OCI-LY7 (cell line): ENCODE measurements at regions not wholly inside any gene's neighbourhood (a gene's known extent, or its start where the extent isn't known, plus 50 kb on each side); places are given as distances from the start of the nearest gene placed in this dataset.

ENCODE experiments used
- BruUV-seq: library from RNA; stranded (reverse); fragments of 400-500 nt; replicated peaks from 2 replicates; lab custom pipeline; 2021; lab: Mats Ljungman, UMichigan
- CTCF ChIA-PET: fragments of 300-600 bp; sonication (Branson Sonifier 250); formaldehyde crosslinking; loops from one replicate; lab custom pipeline; 2022; ENCODE audit warnings: antibody characterized with exemption; ENCODE audit not compliant: unreplicated experiment; lab: Charles Lee
- POLR2A ChIA-PET: fragments of 300-600 bp; sonication (Branson Sonifier 250); formaldehyde crosslinking; loops from one replicate; lab custom pipeline; 2022; ENCODE audit warnings: antibody characterized with exemption; lab: Charles Lee
- DNase-seq: peaks from one replicate; pipeline ENCODE4 v3.0.0-alpha.2; 2015; ENCODE audit warnings: low spot score
- H2AFZ ChIP-seq: fragments of 200-600 bp; sonication (generic), shearing (Covaris generic); 2 replicates; pipeline ENCODE4 v1.6.1; 2014; ENCODE audit warnings: mild to moderate bottlenecking, antibody characterized with exemption, low read length, moderate library complexity
- H3K27ac ChIP-seq: fragments of 200-600 bp; sonication (generic); 2 replicates; pipeline ENCODE4 v1.5.1; 2014; ENCODE audit warnings: mixed run types, low read depth, mild to moderate bottlenecking, moderate library complexity, low read length, inconsistent platforms; ENCODE audit not compliant: poor library complexity, severe bottlenecking
- H3K36me3 ChIP-seq: fragments of 200-600 bp; sonication (generic); 2 replicates; pipeline ENCODE4 v1.6.1; 2014; ENCODE audit warnings: mild to moderate bottlenecking, antibody characterized with exemption, low read length, moderate library complexity, mixed read lengths; ENCODE audit not compliant: insufficient read depth
- H3K4me1 ChIP-seq: fragments of 200-600 bp; sonication (generic); 2 replicates; pipeline ENCODE4 v1.5.1; 2014; ENCODE audit warnings: mild to moderate bottlenecking, low read length; ENCODE audit not compliant: insufficient read depth, poor library complexity, severe bottlenecking
- H3K4me2 ChIP-seq: fragments of 200-600 bp; sonication (generic); 2 replicates; pipeline ENCODE4 v1.6.1; 2014; ENCODE audit warnings: mild to moderate bottlenecking, low read length
- H3K4me3 ChIP-seq: fragments of 200-600 bp; sonication (generic); 2 replicates; pipeline ENCODE4 v1.5.1; 2014; ENCODE audit warnings: mild to moderate bottlenecking, low read depth, low read length; ENCODE audit not compliant: poor library complexity, severe bottlenecking
- H3K79me2 ChIP-seq: fragments of 200-600 bp; sonication (generic); 2 replicates; pipeline ENCODE4 v1.6.1; 2016; ENCODE audit warnings: low read depth, mild to moderate bottlenecking, low read length, moderate library complexity, mixed read lengths; ENCODE audit not compliant: insufficient read depth
- H3K9me2 ChIP-seq: fragments of 200-600 bp; sonication (generic); 2 replicates; pipeline ENCODE4 v1.6.1; 2016; ENCODE audit warnings: mild to moderate bottlenecking, low read length, mixed read lengths; ENCODE audit not compliant: insufficient read depth
- H3K9me3 ChIP-seq: fragments of 200-600 bp; sonication (generic); 2 replicates; pipeline ENCODE4 v1.6.1; 2014; ENCODE audit warnings: mild to moderate bottlenecking, mixed run types, low read length, mixed read lengths
- H4K20me1 ChIP-seq: fragments of 200-600 bp; sonication (generic); 2 replicates; pipeline ENCODE4 v1.6.1; 2014; ENCODE audit warnings: mild to moderate bottlenecking, antibody characterized with exemption, low read length, moderate library complexity, mixed read lengths; ENCODE audit not compliant: insufficient read depth
- CTCF ChIP-seq: fragments of 200-600 bp; sonication (generic); conservative IDR thresholded peaks from 2 replicates; pipeline ENCODE4 v1.5.1; 2014; ENCODE audit warnings: mild to moderate bottlenecking, antibody characterized with exemption, low read length, moderate library complexity, mixed read lengths
- EZH2phosphoT487 ChIP-seq: fragments of 200-600 bp; sonication (generic); IDR thresholded peaks from 2 replicates; pipeline ENCODE4 v1.6.1; 2018; ENCODE audit warnings: low read depth, borderline replicate concordance, mild to moderate bottlenecking, mixed run types, antibody characterized with exemption, low read length, moderate library complexity, mixed read lengths
- intact Hi-C: fragments of 100-400 bp; cut with micrococcal nuclease; formaldehyde crosslinking; loops from one replicate; pipeline ENCODE4 v1.10.0; 2022; ENCODE audit not compliant: unreplicated experiment

DNA sequence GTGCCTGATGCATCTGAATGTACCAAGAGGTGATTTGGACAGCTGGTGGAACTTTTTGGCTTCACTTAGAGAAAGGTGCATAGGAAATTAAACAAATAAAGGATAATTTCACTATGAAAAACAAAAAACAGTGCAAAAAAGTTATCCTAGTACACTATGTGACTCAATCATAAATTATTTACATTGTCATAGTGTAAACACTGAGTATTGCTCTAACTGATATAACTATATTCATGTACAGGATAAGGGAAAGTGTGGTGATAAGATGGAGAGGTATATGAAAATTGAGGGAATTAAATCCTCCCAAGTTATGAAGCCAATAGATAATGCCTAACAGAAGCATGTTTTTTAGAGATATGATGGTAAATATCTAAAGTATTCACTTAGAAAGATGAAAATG is 50.2 kb upstream of the CPNE4 start:
- POLR2A ChIA-PET, result no interaction called here
- Histone ChIP-seq H3K4me1 (no peaks in the 10 kb centered on the region), H2AFZ (no peak overlapping the region), H3K36me3 (no peaks in the 10 kb centered on the region), H3K79me2 (no peaks in the 10 kb centered on the region), H3K4me3 (no peak overlapping the region), H3K9me2 (no peaks in the 10 kb centered on the region), H3K9me3 (no peaks in the 10 kb centered on the region), H4K20me1 (no peaks in the 10 kb centered on the region), H3K27ac (no peak overlapping the region), H3K4me2 (no peak overlapping the region)
- TF ChIP-seq CTCF (no peak), EZH2phosphoT487 (no peak)
- no peak for DNase-seq
- intact Hi-C loops, result no loop called here
- no TSS peak for BruUV-seq
- CTCF ChIA-PET, result no interaction called here

GRCh38 chr3:132087356-132087755 is 52.5 kb upstream of the CPNE4 start:
- no peak for DNase-seq
- ChIA-PET CTCF (no interaction called here), POLR2A (no interaction called here)
- Histone ChIP-seq H3K4me2 (no peak overlapping the region), H3K27ac (no peak overlapping the region), H3K9me2 (no peaks in the 10 kb centered on the region), H3K4me3 (no peak overlapping the region), H3K36me3 (no peaks in the 10 kb centered on the region), H4K20me1 (no peaks in the 10 kb centered on the region), H3K79me2 (no peaks in the 10 kb centered on the region), H3K9me3 (no peaks in the 10 kb centered on the region), H2AFZ (no peak overlapping the region), H3K4me1 (no peaks in the 10 kb centered on the region)
- BruUV-seq, result no TSS peak
- intact Hi-C loops, result no loop called here
- TF ChIP-seq CTCF, result no peak
- no peak for TF ChIP-seq EZH2phosphoT487

DNA sequence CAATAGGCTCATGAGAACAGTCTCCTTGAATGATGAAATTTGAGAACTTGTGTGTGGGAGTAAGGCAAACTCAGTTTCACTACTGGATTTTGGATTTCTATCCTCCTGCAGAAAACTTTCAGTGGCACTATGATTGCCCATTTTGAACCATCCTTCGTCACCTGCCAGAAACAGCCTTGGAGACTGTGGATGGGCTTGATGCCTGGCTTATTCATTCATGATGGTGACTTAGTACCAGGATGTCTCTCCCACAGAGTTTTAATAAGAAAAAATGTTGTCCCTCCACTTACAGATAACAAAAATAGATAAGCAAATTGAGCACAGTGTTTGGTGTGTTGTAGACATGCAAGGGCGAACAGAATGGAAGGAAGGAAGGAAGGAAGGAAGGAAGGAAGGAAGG is 53.5 kb upstream of the CPNE4 start:
- Histone ChIP-seq H3K4me1 (no peaks in the 10 kb centered on the region), H3K9me3 (no peaks in the 10 kb centered on the region), H3K4me2 (no peak overlapping the region), H3K9me2 (no peaks in the 10 kb centered on the region), H3K36me3 (no peaks in the 10 kb centered on the region), H3K4me3 (no peak overlapping the region), H3K27ac (no peak overlapping the region), H4K20me1 (no peaks in the 10 kb centered on the region), H2AFZ (no peak overlapping the region), H3K79me2 (no peaks in the 10 kb centered on the region)
- ChIA-PET CTCF (no interaction called here), POLR2A (interaction anchor here (0.7 kb wide), 1 partner anchor 1119 kb away, joined by 3 read pairs; no protein-coding TSS in a partner anchor)
- DNase-seq, result no peak
- intact Hi-C loops, result no loop called here
- BruUV-seq, result no TSS peak
- TF ChIP-seq EZH2phosphoT487, result no peak
- no peak for TF ChIP-seq CTCF
